Ovary (tissue), 7 donors: ENCODE measurements at regions not wholly inside any gene's neighbourhood (a gene's known extent, or its start where the extent isn't known, plus 50 kb on each side); places are given as distances from the start of the nearest gene placed in this dataset.

Source experiments
- DNase-seq, 5 donors: peaks; one replicate each; pipeline ENCODE4 v3.0.0-alpha.2; 2019 to 2020
- H3K27ac ChIP-seq, 2 donors: fragments of 200-600 bp; one replicate each; pipeline versions ENCODE4 v1.5.1 to v1.8.0; 2019 to 2022
- H3K27me3 ChIP-seq: fragments of 200-600 bp; one replicate; pipeline ENCODE4 v1.8.0; 2022
- H3K36me3 ChIP-seq: fragments of 200-600 bp; sonication (generic); one replicate; pipeline ENCODE4 v1.5.1; 2019
- H3K4me1 ChIP-seq: one replicate; pipeline ENCODE4 v1.8.1; 2013; ENCODE audit warnings: mild to moderate bottlenecking, moderate library complexity; ENCODE audit not compliant: insufficient read depth
- H3K4me3 ChIP-seq: fragments of 200-600 bp; sonication (generic); one replicate; pipeline ENCODE4 v1.5.1; 2017
- H3K9me3 ChIP-seq, 2 donors: fragments of 200-600 bp in 1 of 2; sonication (generic) in 1 of 2; one replicate each; pipeline versions ENCODE4 v1.5.1 to v1.8.1; 2013 to 2019; ENCODE audit warnings: mild to moderate bottlenecking in 1 of 2, moderate library complexity in 1 of 2
- EP300 ChIP-seq: sonication (generic); formaldehyde crosslinking; IDR thresholded peaks from one replicate; pipeline ENCODE4 v1.6.1; 2017; ENCODE audit warnings: antibody characterized with exemption
- POLR2A ChIP-seq: fragments of 450-650 bp; IDR thresholded peaks from one replicate; pipeline ENCODE4 v1.6.1; 2017; ENCODE audit warnings: antibody characterized with exemption, mild to moderate bottlenecking, moderate library complexity
- WGBS, 3 donors: extraction: QIAGEN DNeasy Blood & Tissue Kit in 1 of 3; methylation state at CpG; one replicate each; pipeline versions ENCODE4 v1.1.5 to v1.1.7; 2013 to 2017; 5-methylcytosine and 5-hydroxymethylcytosine counted together
- intact Hi-C, 4 donors: fragments of 100-400 bp; cut with DNase I; formaldehyde crosslinking; loops; one replicate each; pipeline versions ENCODE4 v1.11.0 to v1.15.1; 2022 to 2023
- TF ChIP-seq, protein P1 (sequence below), 3 donors: fragments of 450-650 bp in 2 of 3; fragments of 200-600 bp in 1 of 3; IDR thresholded peaks; one replicate each; pipeline versions ENCODE4 v1.5.1 to v1.8.0; 2016 to 2022; ENCODE audit warnings: antibody characterized with exemption in 3 of 3, mild to moderate bottlenecking in 1 of 3
- donor health status: DM: no; HTN: no; CAD: no; lungs with moderate emphysema.
- donor health status: DM: no; HTN: no; CAD: no.
- donor health status: Bipolar disorder and iron deficiency.
- donor health status: DM: no; HTN: no; CAD: no.
- donor health status: DM: yes; HTN: yes; CAD: no.

DNA sequence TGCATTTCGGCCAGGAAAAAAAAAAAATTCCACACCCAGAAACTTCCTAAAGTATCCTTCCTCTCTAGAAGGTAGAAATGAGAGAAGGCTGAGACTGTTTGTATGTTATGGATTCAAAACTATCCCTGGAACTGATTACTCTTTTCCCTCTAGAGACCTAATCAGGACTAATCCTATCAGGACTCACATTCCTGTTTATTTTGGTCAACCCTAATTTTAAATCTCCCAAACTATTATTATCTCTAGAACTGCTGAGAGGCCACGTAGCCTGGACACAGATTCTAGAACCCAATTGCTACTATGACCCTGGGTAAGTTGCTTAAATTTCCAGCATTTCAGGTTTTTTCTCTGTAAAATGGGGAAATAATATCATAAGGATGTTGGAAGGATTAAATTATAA is 346.8 kb upstream of the MEOX2 start:
- intact Hi-C loops = no loop called here
- no peaks in the 10 kb centered on the region for H3K36me3 ChIP-seq
- H3K27ac ChIP-seq = no peak overlapping the region
- TF ChIP-seq EP300 (no peak), POLR2A (no peak)
- TF ChIP-seq, protein P1, sequence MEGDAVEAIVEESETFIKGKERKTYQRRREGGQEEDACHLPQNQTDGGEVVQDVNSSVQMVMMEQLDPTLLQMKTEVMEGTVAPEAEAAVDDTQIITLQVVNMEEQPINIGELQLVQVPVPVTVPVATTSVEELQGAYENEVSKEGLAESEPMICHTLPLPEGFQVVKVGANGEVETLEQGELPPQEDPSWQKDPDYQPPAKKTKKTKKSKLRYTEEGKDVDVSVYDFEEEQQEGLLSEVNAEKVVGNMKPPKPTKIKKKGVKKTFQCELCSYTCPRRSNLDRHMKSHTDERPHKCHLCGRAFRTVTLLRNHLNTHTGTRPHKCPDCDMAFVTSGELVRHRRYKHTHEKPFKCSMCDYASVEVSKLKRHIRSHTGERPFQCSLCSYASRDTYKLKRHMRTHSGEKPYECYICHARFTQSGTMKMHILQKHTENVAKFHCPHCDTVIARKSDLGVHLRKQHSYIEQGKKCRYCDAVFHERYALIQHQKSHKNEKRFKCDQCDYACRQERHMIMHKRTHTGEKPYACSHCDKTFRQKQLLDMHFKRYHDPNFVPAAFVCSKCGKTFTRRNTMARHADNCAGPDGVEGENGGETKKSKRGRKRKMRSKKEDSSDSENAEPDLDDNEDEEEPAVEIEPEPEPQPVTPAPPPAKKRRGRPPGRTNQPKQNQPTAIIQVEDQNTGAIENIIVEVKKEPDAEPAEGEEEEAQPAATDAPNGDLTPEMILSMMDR (IDR thresholded peaks at IDR 0.05) = no peak
- H3K4me3 ChIP-seq = no peak overlapping the region
- no peaks in the 10 kb centered on the region for H3K4me1 ChIP-seq
- no peak for DNase-seq
- H3K27me3 ChIP-seq = no peaks in the 10 kb centered on the region
- no peaks in the 10 kb centered on the region for H3K9me3 ChIP-seq
- WGBS, 3 donors = 70 to 84% (median 83%) methylated on average over 2 of the region's 2 CpGs

DNA sequence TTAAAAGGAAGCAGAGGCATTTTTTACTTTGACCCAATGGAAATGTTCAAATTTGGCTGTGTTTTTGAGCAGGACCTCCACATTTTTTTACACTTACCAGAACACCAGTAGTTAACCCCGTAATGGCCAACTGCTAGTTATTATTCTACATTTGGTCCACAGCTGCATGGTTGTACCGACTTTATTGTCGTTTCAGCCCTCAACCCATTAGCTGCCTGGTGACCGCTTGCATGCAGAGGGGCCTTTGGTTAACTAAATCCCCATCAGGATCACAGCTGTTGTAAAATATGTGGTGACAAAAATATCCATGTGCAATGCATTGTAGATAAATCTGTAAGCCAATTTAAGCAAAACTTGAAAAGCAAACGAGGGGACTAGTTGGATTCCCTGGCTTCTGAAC is 342.2 kb upstream of the MEOX2 start:
- 77 to 85% (median 84%) methylated on average over 5 of the region's 5 CpGs for WGBS, 3 donors
- DNase-seq = no peak
- Histone ChIP-seq H3K9me3 (no peaks in the 10 kb centered on the region), H3K4me3 (no peak overlapping the region), H3K4me1 (peaks cover 3% of the 10 kb centered on the region), H3K27ac (no peak overlapping the region), H3K27me3 (no peaks in the 10 kb centered on the region), H3K36me3 (no peaks in the 10 kb centered on the region)
- no peak for TF ChIP-seq POLR2A
- TF ChIP-seq, protein P1 (IDR thresholded peaks at IDR 0.05) = no peak
- TF ChIP-seq EP300 = no peak
- intact Hi-C loops = no loop called here

DNA sequence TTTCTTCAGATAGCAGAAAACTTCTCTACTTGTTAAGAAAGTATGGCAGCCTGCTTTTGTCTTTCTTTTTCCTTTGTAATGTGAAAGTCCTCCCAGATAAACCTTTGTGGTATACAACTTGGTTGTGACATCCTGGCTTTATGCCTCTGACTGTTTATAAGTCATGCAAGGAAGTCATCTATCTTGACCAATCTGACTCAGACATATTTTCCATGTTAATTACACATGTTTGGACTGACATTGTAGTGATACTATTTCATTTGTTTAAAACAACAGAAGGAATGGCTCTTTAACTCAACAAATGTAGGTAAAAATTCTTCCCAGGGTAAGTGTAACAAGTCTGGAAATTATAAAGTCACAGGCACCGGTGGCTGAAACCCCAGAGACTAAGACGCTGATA is 341.6 kb upstream of the MEOX2 start:
- Histone ChIP-seq H3K4me1 (peaks cover 3% of the 10 kb centered on the region), H3K27ac (no peak overlapping the region), H3K9me3 (no peaks in the 10 kb centered on the region), H3K4me3 (no peak overlapping the region), H3K36me3 (no peaks in the 10 kb centered on the region), H3K27me3 (no peaks in the 10 kb centered on the region)
- no peak for TF ChIP-seq EP300
- TF ChIP-seq POLR2A = no peak
- TF ChIP-seq, protein P1 (IDR thresholded peaks at IDR 0.05) = no peak
- intact Hi-C loops = no loop called here
- WGBS, 3 donors = 49 to 60% (median 52%) methylated on average over 2 of the region's 2 CpGs
- DNase-seq = no peak

DNA sequence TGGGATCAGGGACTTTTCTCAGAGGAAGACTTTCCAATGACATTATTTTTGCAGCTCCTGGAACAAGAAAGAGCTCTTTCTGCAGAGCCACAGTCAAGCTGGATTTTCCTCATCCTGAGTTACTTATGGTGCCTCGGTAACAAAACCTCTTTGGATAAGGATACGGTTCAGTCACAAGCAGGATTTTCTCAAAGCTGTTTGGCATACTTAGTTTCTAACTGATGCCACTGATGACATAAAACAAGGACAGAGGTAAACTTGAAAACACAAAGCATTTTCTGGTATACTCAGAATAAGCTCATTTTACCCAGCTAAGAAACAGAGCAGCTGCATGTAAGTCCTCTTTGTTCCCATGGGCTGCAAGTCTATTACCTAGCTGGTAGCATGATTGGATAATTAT is 340.9 kb upstream of the MEOX2 start:
- intact Hi-C loops = no loop called here
- H3K4me3 ChIP-seq = no peak overlapping the region
- H3K27ac ChIP-seq = no peak overlapping the region
- TF ChIP-seq POLR2A (no peak), EP300 (no peak)
- TF ChIP-seq, protein P1 (IDR thresholded peaks at IDR 0.05) = no peak
- H3K9me3 ChIP-seq = no peaks in the 10 kb centered on the region
- 89 to 93% (median 90%) methylated on average over 2 of the region's 2 CpGs for WGBS, 3 donors
- H3K36me3 ChIP-seq = no peaks in the 10 kb centered on the region
- no peaks in the 10 kb centered on the region for H3K27me3 ChIP-seq
- DNase-seq = no peak
- peaks cover 3% of the 10 kb centered on the region for H3K4me1 ChIP-seq
